Astrocyte (in vitro differentiated cells and primary cell): ENCODE measurements at regions not wholly inside any gene's neighbourhood (a gene's known extent, or its start where the extent isn't known, plus 50 kb on each side); places are given as distances from the start of the nearest gene placed in this dataset.

Experiments used
- DNase-seq: peaks from one replicate; pipeline ENCODE4 v3.0.0-alpha.2; 2010; ENCODE audit warnings: low read depth
- FAIRE-seq: peaks from 2 replicates; lab custom pipeline; 2011; peaks lifted over from hg19 to GRCh38; lab: Jason Lieb, UNC
- H2AFZ ChIP-seq: 2 replicates; pipeline ENCODE4 v1.6.0; 2012; ENCODE audit warnings: low read depth, low read length, inconsistent platforms
- H3K27ac ChIP-seq: 2 replicates; pipeline ENCODE4 v1.5.1; 2011; ENCODE audit warnings: low read depth, low read length, inconsistent platforms
- H3K27me3 ChIP-seq: 2 replicates; pipeline ENCODE4 v1.6.0; 2011; ENCODE audit warnings: low read length, inconsistent platforms; ENCODE audit not compliant: insufficient read depth
- H3K36me3 ChIP-seq: 2 replicates; pipeline ENCODE4 v1.5.1; 2011; ENCODE audit warnings: low read length, inconsistent platforms; ENCODE audit not compliant: insufficient read depth
- H3K4me1 ChIP-seq: 2 replicates; pipeline ENCODE4 v1.5.1; 2011; ENCODE audit warnings: low read length, inconsistent platforms; ENCODE audit not compliant: insufficient read depth
- H3K4me2 ChIP-seq: 2 replicates; pipeline ENCODE4 v1.6.0; 2012; ENCODE audit warnings: low read length, inconsistent platforms
- H3K4me3 ChIP-seq: 2 replicates; pipeline ENCODE4 v1.5.1; 2011; ENCODE audit warnings: low read depth, mild to moderate bottlenecking, low read length, inconsistent platforms; ENCODE audit not compliant: insufficient read depth
- H3K79me2 ChIP-seq: 2 replicates; pipeline ENCODE4 v1.6.0; 2012; ENCODE audit warnings: mild to moderate bottlenecking, low read length, inconsistent platforms; ENCODE audit not compliant: insufficient read depth
- H3K9ac ChIP-seq: 2 replicates; pipeline ENCODE4 v1.6.0; 2012; ENCODE audit warnings: mild to moderate bottlenecking, low read length, inconsistent platforms
- H3K9me3 ChIP-seq: 2 replicates; pipeline ENCODE4 v1.5.1; 2012; ENCODE audit warnings: low read depth, mild to moderate bottlenecking, low read length, inconsistent platforms; ENCODE audit not compliant: insufficient read depth
- H4K20me1 ChIP-seq: 2 replicates; pipeline ENCODE4 v1.6.0; 2012; ENCODE audit warnings: low read length, inconsistent platforms; ENCODE audit not compliant: insufficient read depth
- H3K27ac Mint-ChIP-seq: one replicate; pipeline ENCODE4 v1.8.0; 2021; ENCODE audit warnings: mild to moderate bottlenecking, mixed read lengths; ENCODE audit not compliant: unreplicated experiment
- H3K27me3 Mint-ChIP-seq: one replicate; pipeline ENCODE4 v1.8.0; 2021; ENCODE audit warnings: low read depth, mixed read lengths; ENCODE audit not compliant: unreplicated experiment
- H3K36me3 Mint-ChIP-seq: one replicate; pipeline ENCODE4 v1.8.0; 2021; ENCODE audit warnings: low read depth, mixed read lengths; ENCODE audit not compliant: unreplicated experiment
- H3K4me1 Mint-ChIP-seq: one replicate; pipeline ENCODE4 v1.8.0; 2021; ENCODE audit warnings: low read depth, mixed read lengths; ENCODE audit not compliant: unreplicated experiment
- H3K4me3 Mint-ChIP-seq: one replicate; pipeline ENCODE4 v1.8.0; 2021; ENCODE audit warnings: mild to moderate bottlenecking, moderate library complexity, mixed read lengths; ENCODE audit not compliant: unreplicated experiment
- H3K9me3 Mint-ChIP-seq: one replicate; pipeline ENCODE4 v1.8.0; 2021; ENCODE audit warnings: mild to moderate bottlenecking, mixed read lengths; ENCODE audit not compliant: unreplicated experiment
- EZH2 ChIP-seq: IDR thresholded peaks from 2 replicates; pipeline ENCODE4 v1.6.1; 2012; ENCODE audit warnings: mild to moderate bottlenecking, low read length, inconsistent platforms; ENCODE audit not compliant: insufficient read depth
- TF ChIP-seq, protein P1 (sequence below): IDR thresholded peaks from 2 replicates; pipeline ENCODE4 v1.5.1; 2011; ENCODE audit warnings: low read depth, mild to moderate bottlenecking, inconsistent platforms, low read length, moderate library complexity; ENCODE audit not compliant: insufficient read depth

DNA sequence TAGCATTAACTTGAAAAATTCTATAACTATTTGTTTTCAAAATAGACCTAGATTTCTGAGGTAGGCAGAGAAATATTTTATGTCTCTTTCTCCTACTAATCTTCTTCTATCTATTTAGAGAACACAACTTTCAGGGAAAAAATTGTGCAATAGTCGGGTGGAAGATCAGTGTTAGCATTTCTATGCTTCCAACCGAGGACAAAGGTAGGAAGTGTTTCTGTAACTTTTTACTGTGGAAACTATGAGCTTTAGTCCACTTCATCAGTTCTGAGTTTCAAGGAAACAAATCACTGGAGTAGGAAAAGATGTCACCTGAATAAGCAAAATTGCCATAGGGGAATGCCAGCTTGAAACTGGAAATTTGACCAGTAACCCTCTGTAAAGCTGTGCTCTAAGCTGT lies 207.7 kb upstream of the CTAGE1 start:
- Histone ChIP-seq H3K36me3 (no peaks in the 10 kb centered on the region), H3K27me3 (no peaks in the 10 kb centered on the region), H3K27ac (no peak overlapping the region), H3K9me3 (no peaks in the 10 kb centered on the region), H4K20me1 (no peaks in the 10 kb centered on the region), H3K4me3 (no peak overlapping the region), H3K79me2 (no peaks in the 10 kb centered on the region), H2AFZ (no peak overlapping the region), H3K4me1 (no peaks in the 10 kb centered on the region), H3K4me2 (no peak overlapping the region), H3K9ac (no peak overlapping the region)
- peaks cover 4% of the 10 kb centered on the region for H3K4me1 Mint-ChIP-seq
- TF ChIP-seq, protein P1, sequence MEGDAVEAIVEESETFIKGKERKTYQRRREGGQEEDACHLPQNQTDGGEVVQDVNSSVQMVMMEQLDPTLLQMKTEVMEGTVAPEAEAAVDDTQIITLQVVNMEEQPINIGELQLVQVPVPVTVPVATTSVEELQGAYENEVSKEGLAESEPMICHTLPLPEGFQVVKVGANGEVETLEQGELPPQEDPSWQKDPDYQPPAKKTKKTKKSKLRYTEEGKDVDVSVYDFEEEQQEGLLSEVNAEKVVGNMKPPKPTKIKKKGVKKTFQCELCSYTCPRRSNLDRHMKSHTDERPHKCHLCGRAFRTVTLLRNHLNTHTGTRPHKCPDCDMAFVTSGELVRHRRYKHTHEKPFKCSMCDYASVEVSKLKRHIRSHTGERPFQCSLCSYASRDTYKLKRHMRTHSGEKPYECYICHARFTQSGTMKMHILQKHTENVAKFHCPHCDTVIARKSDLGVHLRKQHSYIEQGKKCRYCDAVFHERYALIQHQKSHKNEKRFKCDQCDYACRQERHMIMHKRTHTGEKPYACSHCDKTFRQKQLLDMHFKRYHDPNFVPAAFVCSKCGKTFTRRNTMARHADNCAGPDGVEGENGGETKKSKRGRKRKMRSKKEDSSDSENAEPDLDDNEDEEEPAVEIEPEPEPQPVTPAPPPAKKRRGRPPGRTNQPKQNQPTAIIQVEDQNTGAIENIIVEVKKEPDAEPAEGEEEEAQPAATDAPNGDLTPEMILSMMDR = no peak
- no peak for TF ChIP-seq EZH2
- DNase-seq (no peak), FAIRE-seq (no peak)
- H3K36me3 Mint-ChIP-seq = no peaks in the 10 kb centered on the region
- H3K4me3 Mint-ChIP-seq = no peak overlapping the region
- no peak overlapping the region for H3K27ac Mint-ChIP-seq
- peaks cover 1% of the 10 kb centered on the region for H3K27me3 Mint-ChIP-seq
- H3K9me3 Mint-ChIP-seq = peaks cover 6% of the 10 kb centered on the region

DNA sequence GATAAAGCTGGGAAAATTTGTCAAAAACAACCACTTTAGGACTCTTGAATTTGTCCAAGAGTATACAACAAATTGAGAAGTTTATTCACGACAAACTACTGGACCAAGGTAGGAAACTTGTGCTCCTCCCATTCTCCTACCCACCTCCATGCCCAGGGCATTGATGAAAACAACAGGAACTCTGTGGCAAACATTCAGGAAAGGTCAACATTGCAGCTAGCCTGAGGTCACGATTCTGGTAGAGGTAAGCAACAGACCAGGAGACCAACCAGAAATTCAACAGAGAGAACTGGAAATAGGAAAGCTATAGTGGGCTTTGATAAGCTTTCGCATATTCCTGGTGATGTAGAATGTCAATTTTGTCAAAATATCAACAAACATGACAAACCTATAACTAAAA lies 209.1 kb upstream of the CTAGE1 start:
- H3K36me3 ChIP-seq = no peaks in the 10 kb centered on the region
- Mint-ChIP-seq H3K9me3 (peaks cover 1% of the 10 kb centered on the region), H3K36me3 (no peaks in the 10 kb centered on the region), H3K27ac (no peak overlapping the region), H3K27me3 (no peaks in the 10 kb centered on the region), H3K4me3 (no peak overlapping the region), H3K4me1 (peaks cover 4% of the 10 kb centered on the region)
- no peaks in the 10 kb centered on the region for H3K4me1 ChIP-seq
- TF ChIP-seq, protein P1 = no peak
- no peak for TF ChIP-seq EZH2
- no peak overlapping the region for H3K4me2 ChIP-seq
- no peak overlapping the region for H2AFZ ChIP-seq
- no peaks in the 10 kb centered on the region for H3K79me2 ChIP-seq
- no peak overlapping the region for H3K4me3 ChIP-seq
- no peak overlapping the region for H3K9ac ChIP-seq
- FAIRE-seq (no peak), DNase-seq (no peak)
- H3K9me3 ChIP-seq = no peaks in the 10 kb centered on the region
- no peak overlapping the region for H3K27ac ChIP-seq
- no peaks in the 10 kb centered on the region for H3K27me3 ChIP-seq
- no peaks in the 10 kb centered on the region for H4K20me1 ChIP-seq

DNA sequence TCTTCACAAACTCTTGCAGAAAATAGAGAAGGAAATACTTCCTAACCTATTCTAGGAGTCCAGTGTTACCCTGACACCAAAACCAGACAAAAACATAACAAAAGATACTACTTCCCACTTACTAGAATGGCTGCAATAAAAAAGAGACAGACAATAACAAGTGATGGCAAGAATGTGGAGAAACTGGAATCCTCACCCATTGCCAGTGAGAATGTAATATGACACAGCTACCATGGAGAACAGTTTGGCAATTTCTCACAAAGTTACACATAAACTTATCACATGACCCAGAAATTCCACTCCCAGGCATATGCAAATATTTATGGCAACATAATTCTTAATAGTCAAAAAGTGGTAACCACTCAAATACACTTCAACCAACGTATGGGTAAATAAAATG lies 209.8 kb upstream of the CTAGE1 start:
- no peak for TF ChIP-seq EZH2
- TF ChIP-seq, protein P1 = no peak
- no peaks in the 10 kb centered on the region for H3K79me2 ChIP-seq
- no peaks in the 10 kb centered on the region for H3K27me3 ChIP-seq
- peaks cover 9% of the 10 kb centered on the region for H3K4me1 Mint-ChIP-seq
- H3K27me3 Mint-ChIP-seq = no peaks in the 10 kb centered on the region
- no peak overlapping the region for H3K9ac ChIP-seq
- H3K4me3 ChIP-seq = no peak overlapping the region
- no peaks in the 10 kb centered on the region for H3K9me3 Mint-ChIP-seq
- no peaks in the 10 kb centered on the region for H4K20me1 ChIP-seq
- H2AFZ ChIP-seq = no peak overlapping the region
- H3K9me3 ChIP-seq = no peaks in the 10 kb centered on the region
- H3K36me3 Mint-ChIP-seq = no peaks in the 10 kb centered on the region
- no peak overlapping the region for H3K4me3 Mint-ChIP-seq
- no peaks in the 10 kb centered on the region for H3K36me3 ChIP-seq
- no peak overlapping the region for H3K27ac ChIP-seq
- no peak overlapping the region for H3K27ac Mint-ChIP-seq
- FAIRE-seq = no peak
- no peak overlapping the region for H3K4me2 ChIP-seq
- DNase-seq = no peak
- H3K4me1 ChIP-seq = no peaks in the 10 kb centered on the region
